ELF-1 (cell line): ENCODE measurements at regions not wholly inside any gene's neighbourhood (a gene's known extent, or its start where the extent isn't known, plus 50 kb on each side); places are given as distances from the start of the nearest gene placed in this dataset.

Experiments
- DNase-seq: peaks from one replicate; pipeline ENCODE4 v3.0.0-alpha.2; 2016; ENCODE audit warnings: low read depth, low spot score

GRCh38 chr22:48691431-48691851 is 1136.2 kb downstream of the BRD1 start:
- no peak for DNase-seq

GRCh38 chr22:48690583-48691317 is 1136.9 kb downstream of the BRD1 start:
- DNase-seq = no peak

GRCh38 chr22:48689206-48689605 is 1138.5 kb downstream of the BRD1 start:
- DNase-seq = no peak

- no peak for DNase-seq
Observed at GRCh38 chr22:48688366-48688765, 1139.3 kb downstream of the BRD1 start.

GRCh38 chr22:48687606-48688005 is 1140.1 kb downstream of the BRD1 start:
- DNase-seq = no peak

GRCh38 chr22:48686694-48687302 is 1140.9 kb downstream of the BRD1 start:
- DNase-seq = no peak

GRCh38 chr22:48685767-48686166 is 1141.9 kb downstream of the BRD1 start:
- no peak for DNase-seq

- DNase-seq = no peak
Observed at GRCh38 chr22:48683640-48684039, 1144.0 kb downstream of the BRD1 start.

GRCh38 chr22:48682504-48682903 is 1145.2 kb downstream of the BRD1 start:
- DNase-seq = no peak

GRCh38 chr22:48680601-48681000 is 1147.1 kb downstream of the BRD1 start:
- no peak for DNase-seq

- no peak for DNase-seq
Observed at GRCh38 chr22:48679656-48680555, 1147.8 kb downstream of the BRD1 start.

- no peak for DNase-seq
Observed at GRCh38 chr22:48678171-48679135, 1149.2 kb downstream of the BRD1 start.

GRCh38 chr22:48677621-48678020 is 1150.1 kb downstream of the BRD1 start:
- no peak for DNase-seq

- DNase-seq = no peak
Observed at GRCh38 chr22:48677168-48677520, 1150.5 kb downstream of the BRD1 start.

- no peak for DNase-seq
Observed at GRCh38 chr22:48676266-48677167, 1151.2 kb downstream of the BRD1 start.

GRCh38 chr22:48675830-48676145 is 1151.9 kb downstream of the BRD1 start:
- DNase-seq = no peak

GRCh38 chr22:48675141-48675829 is 1152.4 kb downstream of the BRD1 start:
- no peak for DNase-seq

- no peak for DNase-seq
Observed at GRCh38 chr22:48673806-48674500, 1153.7 kb downstream of the BRD1 start.

- DNase-seq = no peak
Observed at GRCh38 chr22:48672387-48672786, 1155.3 kb downstream of the BRD1 start.
